Esophagus squamous epithelium (tissue), 5 donors: ENCODE measurements at regions not wholly inside any gene's neighbourhood (a gene's known extent, or its start where the extent isn't known, plus 50 kb on each side); places are given as distances from the start of the nearest gene placed in this dataset.

ENCODE experiments used
- DNase-seq: peaks from one replicate; lab custom pipeline; 2025; lab: John Stamatoyannopoulos, UW
- H3K27ac ChIP-seq, 4 donors: fragments of 200-600 bp; sonication (generic); one replicate each; pipeline ENCODE4 v1.5.1; 2016 to 2019; ENCODE audit warnings: mild to moderate bottlenecking in 1 of 4
- H3K27me3 ChIP-seq, 4 donors: fragments of 200-600 bp; sonication (generic); 1 replicate in 3 of 4; 2 replicates in 1 of 4; pipeline versions ENCODE4 v1.5.1 to v1.6.0; 2017 to 2021; ENCODE audit warnings: antibody characterized with exemption in 1 of 4
- H3K36me3 ChIP-seq, 3 donors: fragments of 200-600 bp; sonication (generic); one replicate each; pipeline ENCODE4 v1.5.1; 2016 to 2019
- H3K4me1 ChIP-seq, 3 donors: fragments of 200-600 bp; sonication (generic); one replicate each; pipeline ENCODE4 v1.5.1; 2017 to 2019
- H3K4me3 ChIP-seq, 4 donors: fragments of 200-600 bp; sonication (generic); 1 replicate in 3 of 4; 2 replicates in 1 of 4; pipeline ENCODE4 v1.5.1; 2016 to 2019; ENCODE audit warnings: mild to moderate bottlenecking in 2 of 4, moderate library complexity in 1 of 4
- H3K9me3 ChIP-seq, 3 donors: fragments of 200-600 bp; sonication (generic); one replicate each; pipeline ENCODE4 v1.5.1; 2016 to 2019
- POLR2A ChIP-seq, 4 donors: fragments of 450-650 bp; IDR thresholded peaks; one replicate each; pipeline ENCODE4 v1.6.1; 2017; ENCODE audit warnings: antibody characterized with exemption in 4 of 4, mild to moderate bottlenecking in 4 of 4, moderate library complexity in 3 of 4
- WGBS, 2 donors: methylation state at CpG; one replicate each; pipeline ENCODE4 v1.1.5; 2018; 5-methylcytosine and 5-hydroxymethylcytosine counted together
- intact Hi-C: fragments of 100-400 bp; cut with DNase I; formaldehyde crosslinking; loops from one replicate; pipeline ENCODE4 v1.15.0; 2022
- TF ChIP-seq, protein P1 (sequence below), 6 experiments: fragments of 450-650 bp in 4 of 6; fragments of 200-600 bp in 2 of 6; sonication (generic) in 2 of 6; IDR thresholded peaks; one replicate each; pipeline ENCODE4 v1.5.1; 2016 to 2019; ENCODE audit warnings: antibody characterized with exemption in 6 of 6, mild to moderate bottlenecking in 4 of 6, moderate library complexity in 4 of 6
- donor health status: DM: yes; HTN: yes; CAD: no.

DNA sequence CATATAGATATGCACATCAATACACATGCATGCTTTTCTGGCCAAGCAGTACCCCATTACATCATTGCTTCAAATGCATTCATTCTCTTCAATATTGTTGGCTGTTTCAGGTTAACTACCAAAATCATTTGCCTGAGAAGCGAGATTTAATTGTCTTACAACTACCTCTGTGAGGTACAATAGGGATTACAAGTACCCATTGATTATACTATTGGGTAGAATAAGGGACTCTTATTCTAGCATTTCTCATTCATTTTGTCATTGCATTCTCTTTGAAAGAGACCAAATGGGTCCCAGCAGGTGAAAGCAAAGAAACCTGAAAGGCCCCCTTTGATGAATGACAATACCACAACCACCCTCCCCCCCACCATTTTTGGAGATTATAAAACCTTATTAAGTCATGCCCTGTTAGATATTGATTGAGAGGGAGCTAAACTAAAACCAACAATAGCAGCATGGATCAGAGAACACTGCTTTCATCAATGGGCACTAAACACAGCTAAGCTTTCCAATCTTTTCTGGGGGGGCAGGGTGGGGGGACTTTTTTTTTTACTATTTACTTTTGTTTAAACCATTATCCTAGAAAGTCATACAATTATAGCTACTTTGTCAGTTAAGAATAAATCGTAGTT lies 375.0 kb upstream of the CCNH start:
- Histone ChIP-seq H3K27me3 (peaks cover 0 to 26% (median 0%) of the 10 kb centered on the region in 4 donors), H3K4me1 (no peaks in the 10 kb centered on the region), H3K4me3 (no peak overlapping the region), H3K9me3 (no peaks in the 10 kb centered on the region), H3K36me3 (no peaks in the 10 kb centered on the region), H3K27ac (no peak overlapping the region)
- TF ChIP-seq POLR2A (IDR thresholded peaks at IDR 0.05), result no peak
- TF ChIP-seq, protein P1, sequence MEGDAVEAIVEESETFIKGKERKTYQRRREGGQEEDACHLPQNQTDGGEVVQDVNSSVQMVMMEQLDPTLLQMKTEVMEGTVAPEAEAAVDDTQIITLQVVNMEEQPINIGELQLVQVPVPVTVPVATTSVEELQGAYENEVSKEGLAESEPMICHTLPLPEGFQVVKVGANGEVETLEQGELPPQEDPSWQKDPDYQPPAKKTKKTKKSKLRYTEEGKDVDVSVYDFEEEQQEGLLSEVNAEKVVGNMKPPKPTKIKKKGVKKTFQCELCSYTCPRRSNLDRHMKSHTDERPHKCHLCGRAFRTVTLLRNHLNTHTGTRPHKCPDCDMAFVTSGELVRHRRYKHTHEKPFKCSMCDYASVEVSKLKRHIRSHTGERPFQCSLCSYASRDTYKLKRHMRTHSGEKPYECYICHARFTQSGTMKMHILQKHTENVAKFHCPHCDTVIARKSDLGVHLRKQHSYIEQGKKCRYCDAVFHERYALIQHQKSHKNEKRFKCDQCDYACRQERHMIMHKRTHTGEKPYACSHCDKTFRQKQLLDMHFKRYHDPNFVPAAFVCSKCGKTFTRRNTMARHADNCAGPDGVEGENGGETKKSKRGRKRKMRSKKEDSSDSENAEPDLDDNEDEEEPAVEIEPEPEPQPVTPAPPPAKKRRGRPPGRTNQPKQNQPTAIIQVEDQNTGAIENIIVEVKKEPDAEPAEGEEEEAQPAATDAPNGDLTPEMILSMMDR (IDR thresholded peaks at IDR 0.05), result no peak
- intact Hi-C loops, result no loop called here
- 29 to 43% methylated on average over 2 of the region's 2 CpGs for WGBS, 2 donors
- no peak for DNase-seq

DNA sequence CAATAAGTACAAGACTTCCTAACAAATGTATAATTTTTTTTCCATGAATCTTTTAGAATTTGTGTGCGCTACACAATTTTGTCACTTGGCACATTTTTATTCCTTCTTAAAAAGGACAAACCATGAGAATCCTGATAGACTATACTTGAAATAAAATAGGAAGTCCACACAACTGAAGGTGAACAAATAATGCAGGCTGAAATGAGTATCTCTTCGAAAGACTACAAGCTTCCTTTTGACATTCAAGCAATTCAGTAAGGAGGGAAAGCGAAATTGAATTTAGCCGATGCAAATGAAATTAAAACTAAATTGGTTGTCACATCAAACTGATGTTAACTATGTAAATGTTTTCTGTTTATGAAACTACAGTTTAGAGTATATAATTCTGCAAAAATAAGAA lies 374.4 kb upstream of the CCNH start:
- TF ChIP-seq POLR2A (IDR thresholded peaks at IDR 0.05), result no peak
- TF ChIP-seq, protein P1 (IDR thresholded peaks at IDR 0.05), result no peak
- Histone ChIP-seq H3K27ac (no peak overlapping the region), H3K4me3 (no peak overlapping the region), H3K4me1 (no peaks in the 10 kb centered on the region), H3K27me3 (peaks cover 0 to 32% (median 0%) of the 10 kb centered on the region in 4 donors), H3K36me3 (no peaks in the 10 kb centered on the region), H3K9me3 (no peaks in the 10 kb centered on the region)
- intact Hi-C loops, result no loop called here
- DNase-seq, result no peak
- WGBS, 2 donors, result 47 to 56% methylated on average over 4 of the region's 4 CpGs

DNA sequence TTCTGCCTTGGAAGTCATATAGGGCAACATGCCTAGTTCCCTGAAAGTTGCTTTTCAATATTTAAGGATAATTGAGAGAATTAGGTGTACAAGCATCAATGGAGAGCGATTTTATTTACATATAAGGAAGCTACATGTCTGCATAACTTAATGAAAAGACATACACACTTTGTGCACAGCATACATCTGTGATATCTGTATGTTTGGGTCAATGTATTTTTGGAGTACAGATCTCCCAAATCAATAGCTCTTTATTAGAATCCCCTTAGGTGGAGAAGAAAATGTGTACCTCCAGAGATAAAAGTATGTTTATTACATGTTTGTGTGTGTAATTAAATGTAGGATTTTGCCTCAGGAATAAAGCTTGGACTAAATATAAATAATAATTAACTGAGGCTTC lies 373.7 kb upstream of the CCNH start:
- TF ChIP-seq, protein P1 (IDR thresholded peaks at IDR 0.05), result no peak
- TF ChIP-seq POLR2A (IDR thresholded peaks at IDR 0.05), result no peak
- no peaks in the 10 kb centered on the region for H3K36me3 ChIP-seq
- intact Hi-C loops, result no loop called here
- H3K27me3 ChIP-seq, result peaks cover 0 to 38% (median 0%) of the 10 kb centered on the region in 4 donors
- H3K4me3 ChIP-seq, result no peak overlapping the region
- H3K9me3 ChIP-seq, result no peaks in the 10 kb centered on the region
- H3K4me1 ChIP-seq, result no peaks in the 10 kb centered on the region
- 33 to 39% methylated on average over 1 of the region's 1 CpG for WGBS, 2 donors
- DNase-seq, result no peak
- H3K27ac ChIP-seq, result no peak overlapping the region

DNA sequence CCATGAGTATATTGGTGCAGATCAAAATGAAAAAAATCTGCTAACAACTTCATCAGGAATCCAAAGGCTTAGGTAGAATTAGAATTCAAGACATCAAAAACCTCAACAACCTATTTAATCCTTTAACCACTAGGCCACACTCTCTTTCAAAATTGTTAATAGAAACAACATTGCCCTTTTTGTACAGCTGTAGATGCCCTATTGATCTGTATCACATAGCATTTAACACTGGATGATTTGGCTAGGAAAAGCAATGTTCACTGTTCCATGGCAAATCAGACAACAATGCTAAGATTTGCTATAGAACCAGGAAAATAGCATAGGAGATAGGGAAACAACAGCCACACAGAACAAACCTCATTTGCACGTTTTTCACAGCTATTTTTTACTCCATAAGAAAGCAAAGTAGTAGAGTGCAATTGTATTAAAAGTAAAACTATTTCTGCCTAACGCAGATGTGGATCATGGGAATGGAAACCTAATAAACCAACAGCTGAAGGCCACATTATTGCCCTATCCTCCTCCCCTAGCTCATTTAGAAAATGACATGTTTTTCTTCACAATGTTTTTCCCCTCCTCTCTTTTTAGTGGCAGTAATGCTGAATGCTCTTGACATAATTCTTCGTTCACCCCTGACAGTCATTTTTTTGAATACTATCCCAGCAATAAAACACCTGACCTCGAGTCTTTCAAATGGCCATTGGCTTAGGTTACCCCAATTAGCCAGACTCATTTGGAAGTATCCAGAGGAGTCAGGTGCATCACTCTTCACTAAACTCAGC lies 373.0 kb upstream of the CCNH start:
- intact Hi-C loops, result no loop called here
- Histone ChIP-seq H3K36me3 (no peaks in the 10 kb centered on the region), H3K27ac (no peak overlapping the region), H3K27me3 (peaks cover 0 to 42% (median 0%) of the 10 kb centered on the region in 4 donors), H3K4me1 (peaks cover 0 to 6% (median 0%) of the 10 kb centered on the region in 3 donors), H3K4me3 (no peak overlapping the region), H3K9me3 (no peaks in the 10 kb centered on the region)
- WGBS, 2 donors, result 23 to 34% methylated on average over 4 of the region's 4 CpGs
- no peak for TF ChIP-seq POLR2A (IDR thresholded peaks at IDR 0.05)
- TF ChIP-seq, protein P1 (IDR thresholded peaks at IDR 0.05), result no peak
- DNase-seq, result no peak

DNA sequence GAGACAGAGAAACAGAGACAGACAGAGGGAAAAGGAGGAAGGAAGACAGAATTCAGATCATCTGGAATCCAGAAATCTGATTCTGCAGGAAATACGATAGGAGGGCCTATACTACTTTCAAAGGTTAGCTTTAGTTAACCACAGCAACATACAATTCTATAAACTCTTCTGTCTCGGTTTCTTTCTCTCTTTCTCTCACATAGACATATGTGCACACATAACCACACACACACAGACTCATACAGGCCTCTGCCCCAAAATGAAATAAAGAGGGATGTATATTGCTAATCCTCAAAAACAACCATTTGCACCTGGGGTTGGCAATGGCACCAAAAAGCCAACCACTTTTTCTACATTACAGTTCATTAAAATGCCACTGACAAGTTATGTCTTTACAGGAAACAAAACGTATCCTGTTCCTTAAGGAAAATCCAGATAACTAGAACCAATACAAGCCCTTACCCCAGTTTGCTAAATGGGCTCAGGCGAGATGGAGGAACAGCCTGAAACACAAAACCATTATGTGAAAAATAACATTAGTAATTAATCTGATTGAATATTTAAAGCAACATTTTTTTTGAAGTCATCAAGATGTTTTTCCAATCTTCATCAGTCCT lies 372.3 kb upstream of the CCNH start:
- TF ChIP-seq, protein P1 (IDR thresholded peaks at IDR 0.05), result no peak
- no peak for TF ChIP-seq POLR2A (IDR thresholded peaks at IDR 0.05)
- H3K27me3 ChIP-seq, result peaks cover 0 to 42% (median 0%) of the 10 kb centered on the region in 4 donors
- H3K27ac ChIP-seq, result no peak overlapping the region
- H3K9me3 ChIP-seq, result no peaks in the 10 kb centered on the region
- intact Hi-C loops, result loop anchor here (5.0 kb wide), 1 partner anchor 892 kb away; no protein-coding TSS in a partner anchor
- H3K4me3 ChIP-seq, result no peak overlapping the region
- H3K36me3 ChIP-seq, result no peaks in the 10 kb centered on the region
- no peak for DNase-seq
- H3K4me1 ChIP-seq, result peaks cover 0 to 6% (median 0%) of the 10 kb centered on the region in 3 donors
- WGBS, 2 donors, result 56 to 57% methylated on average over 4 of the region's 4 CpGs
